ENCODE measurements at regions not wholly inside any gene's neighbourhood (a gene's known extent, or its start where the extent isn't known, plus 50 kb on each side); places are given as distances from the start of the nearest gene placed in this dataset.

GRCh38 chr22:44385296-44385610, 72.5 kb upstream of the SHISAL1 start (continued):
- no peak for TF ChIP-seq CEBPB (IDR thresholded peaks at IDR 0.05; ENCODE audit: borderline replicate concordance in 1 of 2, low read depth in 2 of 2, low read length in 2 of 2)

DNA sequence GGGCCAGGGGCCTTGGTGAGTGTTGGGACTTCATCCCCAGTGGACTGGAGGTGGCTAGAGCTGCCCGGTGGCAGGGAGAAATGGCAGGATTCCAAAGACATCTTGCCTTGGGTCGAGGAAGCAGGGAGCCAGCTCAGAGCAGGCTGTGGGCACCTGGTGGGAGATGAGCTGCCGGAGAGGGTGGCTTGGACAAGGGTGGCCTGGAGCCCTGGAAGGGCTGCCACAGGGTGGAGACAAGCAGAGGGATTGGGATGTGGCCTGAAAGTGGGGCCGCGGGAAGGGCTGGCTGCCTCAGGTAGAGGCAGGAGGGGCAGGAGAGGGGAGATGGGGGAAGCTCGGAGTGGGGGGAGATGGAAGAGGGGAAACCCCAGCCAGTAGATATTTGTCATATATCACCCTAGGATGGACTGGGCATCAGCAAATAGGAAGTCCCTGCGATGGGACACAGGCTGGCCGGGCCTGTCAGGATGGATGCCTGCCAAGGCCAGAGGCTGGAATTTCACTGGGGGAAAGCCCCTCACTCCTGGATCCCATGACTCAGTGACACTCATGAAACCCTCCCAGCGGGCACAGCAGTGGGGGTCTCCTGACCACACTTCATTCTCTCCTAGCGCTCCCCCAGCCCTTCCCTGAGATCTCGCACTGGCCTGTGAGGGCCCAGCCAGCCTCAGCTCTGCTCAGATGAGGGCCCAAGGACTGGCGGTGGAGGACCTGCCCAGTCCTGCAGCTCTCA, 72.0 kb upstream of the SHISAL1 start:
- RAD21 ChIA-PET (ENCODE audit: unreplicated experiment), result no interaction called here
- CTCF ChIA-PET, result no interaction called here
- POLR2A ChIA-PET, result no interaction called here
- SMC1A ChIA-PET (ENCODE audit: uncharacterized antibody, unreplicated experiment), result no interaction called here
- in situ Hi-C loops (cut with MboI), result loop anchor here (5.0 kb wide), 1 partner anchor 53 kb away; no protein-coding TSS in a partner anchor
- WGBS (ENCODE audit: insufficient coverage, insufficient replicate concordance, low lambda C conversion rate, missing lambda C conversion rate), result 47% methylated on average over 11 of the region's 12 CpGs
- Histone ChIP-seq H2AFZ (ENCODE audit: control insufficient read depth, low read depth, low read length) (no peak overlapping the region), H3K9ac (ENCODE audit: control insufficient read depth, insufficient read depth, low read length) (no peak overlapping the region), H3K27me3 (replicated peaks in 1 of 2; ENCODE audit: control insufficient read depth in 2 of 2, insufficient read depth in 2 of 2, low read length in 1 of 2) (peaks cover 0 to 7% of the 10 kb centered on the region in 2 experiments; a peak in 3 of 4 replicates), H3K79me2 (ENCODE audit: control insufficient read depth, insufficient read depth, low read length) (no peaks in the 10 kb centered on the region), H3K4me1 (ENCODE audit: control insufficient read depth, insufficient read depth, low read length) (no peaks in the 10 kb centered on the region), H3K36me3 (ENCODE audit: control insufficient read depth in 2 of 2, insufficient read depth in 2 of 2, low read length in 1 of 2) (no peaks in the 10 kb centered on the region), H4K20me1 (ENCODE audit: control insufficient read depth, insufficient read depth) (no peaks in the 10 kb centered on the region), H3K4me3 (no peak overlapping the region), H3K27ac (ENCODE audit: control insufficient read depth, insufficient read depth) (no peak overlapping the region), H3K4me2 (ENCODE audit: control insufficient read depth, insufficient read depth) (no peak overlapping the region), H3K9me3 (replicated peaks; ENCODE audit: control insufficient read depth, insufficient read depth, low read length) (no peaks in the 10 kb centered on the region)
- ATAC-seq, result no peak
- BruUV-seq (replicated peaks), result no TSS peak
- DNase-seq (ENCODE audit: low read depth, low spot score), result no peak
- intact Hi-C loops (cut with micrococcal nuclease; ENCODE audit: unreplicated experiment), result no loop called here
- no peak for FAIRE-seq
- no peak for TF ChIP-seq EGR1 (IDR thresholded peaks at IDR 0.05; ENCODE audit: borderline replicate concordance in 1 of 2, low read depth in 2 of 2, low read length in 2 of 2)
- TF ChIP-seq IKZF1 (conservative IDR thresholded peaks at IDR 0.05), result no peak
- TF ChIP-seq, protein P1, sequence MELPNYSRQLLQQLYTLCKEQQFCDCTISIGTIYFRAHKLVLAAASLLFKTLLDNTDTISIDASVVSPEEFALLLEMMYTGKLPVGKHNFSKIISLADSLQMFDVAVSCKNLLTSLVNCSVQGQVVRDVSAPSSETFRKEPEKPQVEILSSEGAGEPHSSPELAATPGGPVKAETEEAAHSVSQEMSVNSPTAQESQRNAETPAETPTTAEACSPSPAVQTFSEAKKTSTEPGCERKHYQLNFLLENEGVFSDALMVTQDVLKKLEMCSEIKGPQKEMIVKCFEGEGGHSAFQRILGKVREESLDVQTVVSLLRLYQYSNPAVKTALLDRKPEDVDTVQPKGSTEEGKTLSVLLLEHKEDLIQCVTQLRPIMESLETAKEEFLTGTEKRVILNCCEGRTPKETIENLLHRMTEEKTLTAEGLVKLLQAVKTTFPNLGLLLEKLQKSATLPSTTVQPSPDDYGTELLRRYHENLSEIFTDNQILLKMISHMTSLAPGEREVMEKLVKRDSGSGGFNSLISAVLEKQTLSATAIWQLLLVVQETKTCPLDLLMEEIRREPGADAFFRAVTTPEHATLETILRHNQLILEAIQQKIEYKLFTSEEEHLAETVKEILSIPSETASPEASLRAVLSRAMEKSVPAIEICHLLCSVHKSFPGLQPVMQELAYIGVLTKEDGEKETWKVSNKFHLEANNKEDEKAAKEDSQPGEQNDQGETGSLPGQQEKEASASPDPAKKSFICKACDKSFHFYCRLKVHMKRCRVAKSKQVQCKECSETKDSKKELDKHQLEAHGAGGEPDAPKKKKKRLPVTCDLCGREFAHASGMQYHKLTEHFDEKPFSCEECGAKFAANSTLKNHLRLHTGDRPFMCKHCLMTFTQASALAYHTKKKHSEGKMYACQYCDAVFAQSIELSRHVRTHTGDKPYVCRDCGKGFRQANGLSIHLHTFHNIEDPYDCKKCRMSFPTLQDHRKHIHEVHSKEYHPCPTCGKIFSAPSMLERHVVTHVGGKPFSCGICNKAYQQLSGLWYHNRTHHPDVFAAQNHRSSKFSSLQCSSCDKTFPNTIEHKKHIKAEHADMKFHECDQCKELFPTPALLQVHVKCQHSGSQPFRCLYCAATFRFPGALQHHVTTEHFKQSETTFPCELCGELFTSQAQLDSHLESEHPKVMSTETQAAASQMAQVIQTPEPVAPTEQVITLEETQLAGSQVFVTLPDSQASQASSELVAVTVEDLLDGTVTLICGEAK (IDR thresholded peaks at IDR 0.05; ENCODE audit: borderline replicate concordance), result no peak
- TF ChIP-seq SMC3 (IDR thresholded peaks at IDR 0.05; ENCODE audit: borderline replicate concordance, low read length), result no peak
- TF ChIP-seq NFXL1 (IDR thresholded peaks at IDR 0.05; ENCODE audit: borderline replicate concordance), result no peak
- no peak for TF ChIP-seq STAT1 (conservative IDR thresholded peaks at IDR 0.05)
- TF ChIP-seq, protein P2, sequence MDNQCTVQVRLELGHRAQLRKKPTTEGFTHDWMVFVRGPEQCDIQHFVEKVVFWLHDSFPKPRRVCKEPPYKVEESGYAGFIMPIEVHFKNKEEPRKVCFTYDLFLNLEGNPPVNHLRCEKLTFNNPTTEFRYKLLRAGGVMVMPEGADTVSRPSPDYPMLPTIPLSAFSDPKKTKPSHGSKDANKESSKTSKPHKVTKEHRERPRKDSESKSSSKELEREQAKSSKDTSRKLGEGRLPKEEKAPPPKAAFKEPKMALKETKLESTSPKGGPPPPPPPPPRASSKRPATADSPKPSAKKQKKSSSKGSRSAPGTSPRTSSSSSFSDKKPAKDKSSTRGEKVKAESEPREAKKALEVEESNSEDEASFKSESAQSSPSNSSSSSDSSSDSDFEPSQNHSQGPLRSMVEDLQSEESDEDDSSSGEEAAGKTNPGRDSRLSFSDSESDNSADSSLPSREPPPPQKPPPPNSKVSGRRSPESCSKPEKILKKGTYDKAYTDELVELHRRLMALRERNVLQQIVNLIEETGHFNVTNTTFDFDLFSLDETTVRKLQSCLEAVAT (IDR thresholded peaks at IDR 0.05), result no peak
- TF ChIP-seq YBX1 (IDR thresholded peaks at IDR 0.05), result no peak
- TF ChIP-seq PML (IDR thresholded peaks at IDR 0.05; ENCODE audit: low read length), result no peak
- no peak for TF ChIP-seq BCLAF1 (IDR thresholded peaks at IDR 0.05)
- no peak for TF ChIP-seq HDAC6 (IDR thresholded peaks at IDR 0.05; ENCODE audit: unreplicated experiment)

All from GM12878 (cell line).